B cell (primary cell): ENCODE measurements at regions not wholly inside any gene's neighbourhood (a gene's known extent, or its start where the extent isn't known, plus 50 kb on each side); places are given as distances from the start of the nearest gene placed in this dataset.

Source experiments
- EZH2 ChIP-seq: IDR thresholded peaks from 2 replicates; pipeline ENCODE4 v1.6.1; 2012; ENCODE audit warnings: borderline replicate concordance, low read depth, mild to moderate bottlenecking, moderate library complexity, low read length; ENCODE audit not compliant: insufficient read depth, poor library complexity, severe bottlenecking
- TF ChIP-seq, protein P1 (sequence below): fragments of 200-600 bp; IDR thresholded peaks from one replicate; pipeline ENCODE4 v1.8.0; 2022; ENCODE audit warnings: antibody characterized with exemption, mild to moderate bottlenecking

DNA sequence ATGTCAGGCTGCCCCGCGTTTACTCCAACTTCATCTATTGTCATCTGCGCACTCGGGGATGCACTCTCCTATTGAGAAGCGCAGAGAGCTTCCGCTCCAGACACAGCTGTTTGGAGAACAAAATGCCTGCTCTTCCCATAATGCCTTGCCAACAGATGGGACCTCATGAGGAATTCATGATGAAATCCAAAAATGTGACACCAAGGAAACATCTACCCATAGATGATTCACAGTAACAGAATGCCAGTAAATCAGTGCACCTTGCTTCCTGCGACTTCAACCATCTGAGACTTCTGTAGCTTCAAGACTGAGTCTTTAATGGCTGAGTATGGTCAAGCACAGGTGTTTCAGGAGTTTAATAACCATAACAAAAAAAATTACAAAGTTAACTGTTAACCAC lies 1144.9 kb upstream of the GOT2 start:
- no peak for TF ChIP-seq EZH2
- TF ChIP-seq, protein P1, sequence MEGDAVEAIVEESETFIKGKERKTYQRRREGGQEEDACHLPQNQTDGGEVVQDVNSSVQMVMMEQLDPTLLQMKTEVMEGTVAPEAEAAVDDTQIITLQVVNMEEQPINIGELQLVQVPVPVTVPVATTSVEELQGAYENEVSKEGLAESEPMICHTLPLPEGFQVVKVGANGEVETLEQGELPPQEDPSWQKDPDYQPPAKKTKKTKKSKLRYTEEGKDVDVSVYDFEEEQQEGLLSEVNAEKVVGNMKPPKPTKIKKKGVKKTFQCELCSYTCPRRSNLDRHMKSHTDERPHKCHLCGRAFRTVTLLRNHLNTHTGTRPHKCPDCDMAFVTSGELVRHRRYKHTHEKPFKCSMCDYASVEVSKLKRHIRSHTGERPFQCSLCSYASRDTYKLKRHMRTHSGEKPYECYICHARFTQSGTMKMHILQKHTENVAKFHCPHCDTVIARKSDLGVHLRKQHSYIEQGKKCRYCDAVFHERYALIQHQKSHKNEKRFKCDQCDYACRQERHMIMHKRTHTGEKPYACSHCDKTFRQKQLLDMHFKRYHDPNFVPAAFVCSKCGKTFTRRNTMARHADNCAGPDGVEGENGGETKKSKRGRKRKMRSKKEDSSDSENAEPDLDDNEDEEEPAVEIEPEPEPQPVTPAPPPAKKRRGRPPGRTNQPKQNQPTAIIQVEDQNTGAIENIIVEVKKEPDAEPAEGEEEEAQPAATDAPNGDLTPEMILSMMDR = no peak
